DND-41 (cell line): ENCODE measurements at regions not wholly inside any gene's neighbourhood (a gene's known extent, or its start where the extent isn't known, plus 50 kb on each side); places are given as distances from the start of the nearest gene placed in this dataset.

Source experiments
- EZH2 ChIP-seq: IDR thresholded peaks from 3 replicates; pipeline ENCODE4 v1.6.1; 2012; ENCODE audit warnings: borderline replicate concordance, low read depth, mild to moderate bottlenecking, moderate library complexity, low read length, inconsistent platforms; ENCODE audit not compliant: severe bottlenecking
- TF ChIP-seq, protein P1 (sequence below): IDR thresholded peaks from 2 replicates; pipeline ENCODE4 v1.5.1; 2012; ENCODE audit warnings: borderline replicate concordance, low read length, moderate library complexity, mild to moderate bottlenecking; ENCODE audit not compliant: poor library complexity, severe bottlenecking; ENCODE audit errors: extremely low read depth

DNA sequence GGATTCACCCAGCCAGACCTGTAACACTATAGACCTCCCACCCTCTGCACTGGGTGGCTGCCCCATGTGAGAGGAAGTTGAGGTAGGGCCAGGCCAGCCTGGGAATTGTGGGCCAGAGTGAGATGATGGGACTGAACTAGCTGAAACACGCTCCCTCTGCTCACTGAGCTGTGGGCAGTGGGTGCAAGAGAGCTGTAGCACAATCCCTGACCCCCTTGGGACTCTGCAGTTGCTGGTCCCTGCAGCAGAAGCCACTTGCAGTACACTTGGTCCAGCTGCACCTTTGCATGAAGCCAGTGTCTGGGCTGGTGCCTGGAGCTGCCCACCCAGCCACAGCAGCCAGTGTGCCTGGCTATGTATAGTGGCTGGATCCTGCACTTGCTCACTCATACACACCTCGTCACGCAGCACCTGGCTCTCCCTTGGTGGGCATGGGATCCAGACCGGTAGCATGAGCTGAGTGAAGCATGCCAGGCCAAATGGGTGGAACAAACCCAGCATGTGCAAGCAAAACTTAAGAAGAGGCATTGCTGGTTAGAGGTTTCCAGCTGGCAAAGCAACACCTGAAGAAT lies 805.7 kb upstream of the GBE1 start:
- TF ChIP-seq, protein P1, sequence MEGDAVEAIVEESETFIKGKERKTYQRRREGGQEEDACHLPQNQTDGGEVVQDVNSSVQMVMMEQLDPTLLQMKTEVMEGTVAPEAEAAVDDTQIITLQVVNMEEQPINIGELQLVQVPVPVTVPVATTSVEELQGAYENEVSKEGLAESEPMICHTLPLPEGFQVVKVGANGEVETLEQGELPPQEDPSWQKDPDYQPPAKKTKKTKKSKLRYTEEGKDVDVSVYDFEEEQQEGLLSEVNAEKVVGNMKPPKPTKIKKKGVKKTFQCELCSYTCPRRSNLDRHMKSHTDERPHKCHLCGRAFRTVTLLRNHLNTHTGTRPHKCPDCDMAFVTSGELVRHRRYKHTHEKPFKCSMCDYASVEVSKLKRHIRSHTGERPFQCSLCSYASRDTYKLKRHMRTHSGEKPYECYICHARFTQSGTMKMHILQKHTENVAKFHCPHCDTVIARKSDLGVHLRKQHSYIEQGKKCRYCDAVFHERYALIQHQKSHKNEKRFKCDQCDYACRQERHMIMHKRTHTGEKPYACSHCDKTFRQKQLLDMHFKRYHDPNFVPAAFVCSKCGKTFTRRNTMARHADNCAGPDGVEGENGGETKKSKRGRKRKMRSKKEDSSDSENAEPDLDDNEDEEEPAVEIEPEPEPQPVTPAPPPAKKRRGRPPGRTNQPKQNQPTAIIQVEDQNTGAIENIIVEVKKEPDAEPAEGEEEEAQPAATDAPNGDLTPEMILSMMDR = no peak
- TF ChIP-seq EZH2 = no peak
